NCI-H82 treated with DMSO at 0.1 percent for 48 hours (cell line): ENCODE measurements at regions not wholly inside any gene's neighbourhood (a gene's known extent, or its start where the extent isn't known, plus 50 kb on each side); places are given as distances from the start of the nearest gene placed in this dataset.

Experiments
- DNase-seq: peaks from one replicate; lab custom pipeline; 2025; ENCODE audit not compliant: unreplicated experiment; lab: John Stamatoyannopoulos, UW

GRCh38 chr6:121499666-121500065 is 64.2 kb downstream of the GJA1 start:
- no peak for DNase-seq

- DNase-seq = no peak
Observed at GRCh38 chr6:121503589-121503991, 68.1 kb downstream of the GJA1 start.

- no peak for DNase-seq
Observed at GRCh38 chr6:121504227-121504626, 68.8 kb downstream of the GJA1 start.

DNA sequence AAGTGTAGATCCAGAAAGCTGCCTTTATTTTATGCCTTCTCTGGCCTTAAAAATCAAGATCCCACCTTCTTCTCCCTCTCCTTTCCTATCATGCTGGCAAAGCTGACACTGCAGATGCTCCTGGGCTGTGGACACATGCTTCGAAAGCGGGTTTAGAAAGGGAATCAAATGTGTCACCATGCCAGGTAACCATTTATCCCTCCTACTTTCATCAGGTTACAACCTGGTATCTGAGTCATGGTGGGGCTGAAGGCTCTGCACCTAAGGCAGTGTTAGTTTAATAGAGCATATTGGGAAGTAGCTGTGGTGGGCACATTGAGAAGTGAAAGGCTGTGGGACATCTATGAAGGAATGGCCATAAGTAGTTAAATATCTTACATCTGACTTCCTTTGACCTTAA is 69.8 kb downstream of the GJA1 start:
- DNase-seq = no peak

DNA sequence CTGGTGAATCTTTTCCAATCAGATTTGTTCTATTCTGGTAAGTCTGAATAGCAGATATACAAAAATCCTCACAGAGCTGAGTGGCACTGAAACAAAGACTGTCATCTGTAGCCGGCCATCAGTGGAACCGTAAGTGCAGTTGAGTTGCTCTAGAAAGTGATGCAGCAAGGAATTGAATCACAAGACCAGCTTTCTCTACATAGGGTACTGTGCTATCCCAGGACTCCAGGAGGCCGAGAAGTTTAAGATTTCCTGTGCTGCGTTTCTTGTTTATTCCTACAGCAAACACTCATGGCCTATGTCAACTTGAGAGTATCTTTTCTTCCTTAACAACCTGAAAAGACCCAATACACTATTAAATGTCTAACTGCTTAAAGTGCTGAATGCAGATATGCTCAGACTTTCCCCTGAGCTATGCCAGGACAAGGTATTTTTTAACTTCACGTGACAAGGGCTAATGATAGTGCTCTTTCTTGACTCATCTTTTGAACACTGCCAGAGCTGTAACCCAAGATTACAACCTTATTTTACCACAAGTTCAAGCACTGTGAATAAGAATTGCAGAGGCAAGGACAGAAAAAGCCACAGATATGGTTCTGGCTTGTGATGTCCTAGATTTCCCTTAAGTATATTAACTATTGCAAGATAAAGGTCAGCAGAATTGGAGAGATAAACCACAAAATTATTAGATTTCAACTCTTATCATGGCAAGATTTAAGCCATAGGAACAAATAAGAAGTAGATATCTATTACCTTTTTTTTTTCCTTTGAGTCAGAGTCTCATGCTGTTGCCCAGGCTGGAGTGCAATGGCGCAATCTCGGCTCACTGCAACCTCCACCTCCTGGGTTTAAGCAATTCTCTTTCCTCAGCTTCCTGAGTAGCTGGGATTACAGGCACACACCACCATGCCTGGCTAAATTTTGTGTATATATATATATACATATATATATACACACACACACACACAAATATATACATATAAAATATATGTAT is 71.6 kb downstream of the GJA1 start:
- no peak for DNase-seq

- no peak for DNase-seq
Observed at GRCh38 chr6:121510568-121511177, 75.2 kb downstream of the GJA1 start.

- no peak for DNase-seq
Observed at GRCh38 chr6:121515630-121516265, 80.3 kb downstream of the GJA1 start.

- no peak for DNase-seq
Observed at GRCh38 chr6:121516331-121516730, 80.9 kb downstream of the GJA1 start.

DNA sequence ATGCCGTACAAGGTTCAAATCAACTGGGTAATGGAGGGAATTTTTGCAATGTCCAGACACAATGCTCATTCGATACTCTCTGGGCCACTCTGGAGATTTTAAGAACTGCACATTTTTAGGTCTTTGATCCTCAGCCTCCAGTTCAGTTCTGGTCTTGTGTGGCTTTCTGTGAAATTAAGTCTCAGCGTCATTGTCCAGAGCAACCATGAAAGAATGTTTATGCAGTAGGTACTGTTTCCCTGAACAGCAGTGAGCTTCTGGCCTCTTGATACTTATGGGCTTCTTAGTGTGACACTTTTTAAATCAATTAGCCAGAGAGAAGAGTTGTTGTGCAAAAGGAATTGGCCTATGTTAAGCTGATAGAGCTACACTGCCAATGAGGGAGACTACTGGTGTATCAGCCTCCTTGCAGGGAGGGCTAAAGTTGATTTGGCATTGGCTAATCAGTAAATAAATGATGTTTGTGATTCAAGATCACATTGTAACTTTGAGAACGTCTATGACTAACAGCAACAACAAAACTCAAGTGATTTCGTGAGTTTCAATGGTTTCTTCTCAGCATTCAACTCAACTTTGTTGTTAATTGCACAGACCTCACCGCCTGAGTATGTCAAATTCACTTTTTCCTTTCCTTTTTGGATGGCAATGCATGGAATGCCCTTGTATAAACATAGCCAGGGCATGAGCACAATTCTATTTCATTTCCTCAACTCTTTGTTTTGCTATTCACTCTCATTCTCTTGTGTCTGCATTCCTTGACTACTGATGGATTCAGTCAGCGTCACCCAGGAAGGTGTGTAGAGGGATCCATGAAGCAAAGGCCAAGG is 85.1 kb downstream of the GJA1 start:
- DNase-seq = no peak

DNA sequence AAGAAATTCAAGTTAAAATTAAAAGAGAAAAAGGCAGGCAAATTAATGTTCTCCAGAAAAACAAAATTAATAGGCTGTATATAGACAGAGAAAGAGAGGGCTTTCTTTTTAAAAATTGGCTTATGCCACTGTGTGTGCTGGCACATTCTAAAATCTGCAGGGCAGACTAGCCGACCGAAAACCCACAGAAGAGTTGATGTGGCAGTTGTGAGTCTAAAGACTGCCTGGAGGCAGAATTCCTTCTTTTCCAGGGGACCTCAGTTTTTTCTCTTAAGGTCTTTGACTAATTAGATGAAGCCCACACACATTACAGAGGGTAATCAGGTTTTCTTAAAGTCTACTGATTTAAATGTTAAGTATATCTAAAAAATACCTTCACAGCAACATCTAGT is 85.7 kb downstream of the GJA1 start:
- no peak for DNase-seq

DNA sequence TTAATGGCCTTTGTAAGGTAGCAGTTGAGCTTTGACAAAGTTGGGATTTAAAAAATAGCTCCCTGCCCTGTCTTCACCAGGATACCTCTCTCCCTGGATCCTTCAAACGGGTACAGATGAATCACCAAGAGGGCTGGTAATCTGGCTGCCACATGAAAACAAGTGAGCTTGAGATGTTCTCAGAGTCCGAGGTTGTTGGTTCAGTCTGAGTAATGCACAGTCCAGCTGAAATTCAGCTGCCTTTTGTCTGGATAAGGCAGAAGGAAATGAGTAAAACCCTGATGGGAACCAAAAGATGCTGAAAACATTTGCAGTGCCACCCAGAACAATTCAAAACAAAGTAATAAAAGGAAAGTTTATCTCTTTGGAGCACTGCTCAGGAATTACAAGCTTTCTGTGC is 86.8 kb downstream of the GJA1 start:
- no peak for DNase-seq

DNA sequence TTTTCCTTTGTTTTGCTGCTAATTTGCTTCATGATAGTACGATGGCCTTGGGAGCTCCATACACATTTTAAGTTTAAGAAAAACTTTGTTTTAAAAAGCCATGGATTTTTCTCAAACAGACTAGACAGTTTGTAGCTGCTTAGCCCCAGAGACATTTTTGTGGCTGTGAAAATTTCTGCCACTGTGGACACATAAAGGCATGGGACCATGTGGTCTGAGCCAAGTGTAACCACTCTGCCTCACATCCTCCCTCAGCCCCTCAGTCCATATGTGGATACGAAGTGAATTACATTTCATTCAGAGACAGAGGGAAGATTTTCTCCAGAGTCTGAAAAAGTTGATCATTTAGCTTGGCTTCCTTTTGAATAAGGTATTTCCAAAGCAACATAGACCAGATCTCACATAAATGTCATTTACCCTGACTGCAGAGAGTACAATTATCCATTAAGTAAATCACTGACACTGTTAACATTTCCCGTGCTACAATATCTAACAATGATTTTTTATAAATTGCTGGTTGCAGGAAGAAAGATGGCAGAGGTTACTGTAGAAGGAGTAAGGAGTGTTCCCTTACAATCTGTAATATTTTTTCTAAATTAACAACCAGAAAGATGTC is 87.4 kb downstream of the GJA1 start:
- no peak for DNase-seq

GRCh38 chr6:121523628-121524027 is 88.2 kb downstream of the GJA1 start:
- no peak for DNase-seq

- no peak for DNase-seq
Observed at GRCh38 chr6:121526282-121526681, 90.8 kb downstream of the GJA1 start.

DNA sequence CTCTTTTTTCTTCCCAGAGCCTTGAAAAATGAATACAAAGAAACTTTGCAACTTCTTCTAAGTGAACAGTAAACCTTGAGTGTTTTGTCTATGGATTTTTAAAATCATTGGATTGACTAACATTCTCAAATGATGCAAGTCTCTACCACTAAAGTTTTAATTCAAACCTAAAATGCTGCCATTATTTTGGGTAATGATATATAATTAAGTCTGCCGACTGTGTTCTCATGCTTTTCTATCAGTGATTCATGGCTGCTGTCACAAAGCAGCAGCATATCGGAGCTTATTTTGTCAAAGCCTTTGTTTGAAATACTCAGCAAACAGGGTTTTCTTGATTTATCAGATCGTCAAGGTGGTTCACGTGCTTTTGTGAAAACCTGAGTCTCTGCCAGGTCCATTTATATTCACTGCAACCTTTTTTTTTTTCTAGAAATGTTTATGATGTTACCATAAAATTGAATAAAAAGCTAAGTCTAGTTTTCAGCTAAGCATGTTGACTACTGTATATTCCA is 96.3 kb downstream of the GJA1 start:
- DNase-seq = no peak

GRCh38 chr6:121533321-121533841 is 97.9 kb downstream of the GJA1 start:
- DNase-seq = no peak

- no peak for DNase-seq
Observed at GRCh38 chr6:121535777-121536176, 100.3 kb downstream of the GJA1 start.

DNA sequence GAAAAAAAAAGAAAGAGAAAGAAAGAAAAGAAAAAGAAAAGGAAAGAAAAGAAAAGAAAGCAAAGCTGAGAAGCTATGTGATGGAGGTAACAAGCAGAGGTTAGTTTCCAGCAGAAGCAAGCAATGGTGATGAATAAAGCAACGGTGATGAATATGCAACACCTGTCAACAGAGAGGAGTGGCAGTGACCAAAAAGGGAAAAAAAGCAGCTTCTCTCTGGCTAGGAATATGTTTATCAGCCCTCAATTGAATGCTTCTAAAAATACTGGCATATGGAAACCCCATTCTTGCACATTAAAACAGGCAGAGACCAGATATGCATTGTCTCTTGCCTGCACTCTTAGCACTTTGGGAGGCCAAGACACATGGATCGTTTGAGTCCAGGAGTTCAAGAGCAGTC is 100.9 kb downstream of the GJA1 start:
- no peak for DNase-seq

DNA sequence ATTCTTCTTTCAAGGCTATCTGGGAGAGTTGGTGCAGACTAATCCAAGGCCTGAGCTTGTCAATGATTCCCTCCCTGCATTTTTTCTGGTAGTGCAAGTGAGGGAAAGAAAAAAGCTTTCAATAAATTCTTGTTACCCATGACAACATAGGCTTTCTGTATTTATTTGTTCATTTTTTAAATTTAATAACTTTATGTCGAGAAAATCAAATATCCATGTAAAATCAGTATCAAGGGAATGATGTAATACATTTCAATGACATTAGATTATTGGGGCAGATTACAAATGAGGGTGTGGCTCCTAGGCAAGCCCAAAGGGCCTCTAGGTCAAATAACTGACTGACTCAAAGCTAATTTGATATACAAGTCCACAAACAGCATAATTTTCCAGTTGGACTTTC is 104.0 kb downstream of the GJA1 start:
- DNase-seq = no peak

- DNase-seq = no peak
Observed at GRCh38 chr6:121540210-121540609, 104.8 kb downstream of the GJA1 start.
